ENCODE measurements at regions not wholly inside any gene's neighbourhood (a gene's known extent, or its start where the extent isn't known, plus 50 kb on each side); places are given as distances from the start of the nearest gene placed in this dataset.

DNA sequence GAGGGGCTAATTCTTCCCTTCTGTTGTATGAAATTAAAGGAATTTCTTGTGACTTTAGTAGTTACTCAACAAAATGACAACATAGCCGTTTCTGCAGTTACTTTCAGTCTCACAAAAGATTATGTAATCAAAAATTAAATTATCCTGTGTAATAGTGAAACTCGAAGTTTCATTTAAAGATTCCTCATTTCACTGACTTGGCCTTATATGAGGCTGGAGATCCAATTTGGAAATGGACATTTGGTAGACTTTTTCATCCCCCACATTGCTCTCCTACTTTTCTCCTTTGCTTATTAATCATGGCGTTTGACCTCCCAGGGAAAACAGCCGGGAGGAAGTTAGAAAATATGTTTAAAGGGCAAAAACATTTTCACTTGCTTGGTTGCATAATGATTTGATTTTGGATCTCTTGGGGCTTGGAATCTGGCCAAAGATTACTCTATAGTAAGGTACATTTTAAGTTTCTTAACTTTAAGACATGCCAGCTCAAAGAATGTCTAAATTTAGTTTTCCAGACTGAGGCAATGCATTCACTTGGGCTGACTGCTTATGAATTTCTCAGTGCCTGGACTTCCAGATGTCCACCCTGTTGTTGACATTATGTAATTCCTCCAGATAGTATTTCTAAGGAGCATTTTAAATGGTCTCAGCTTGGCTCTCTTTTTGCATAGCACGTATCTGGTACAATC lies 1364.9 kb upstream of the MIR17HG start:
- TF ChIP-seq CTCF (IDR thresholded peaks at IDR 0.05; ENCODE audit: low read depth, low read length, missing input control) (no peak), RXRA (IDR thresholded peaks at IDR 0.05) (no peak), ZBTB33 (IDR thresholded peaks at IDR 0.05) (no peak), REST (IDR thresholded peaks at IDR 0.05) (no peak), EGR1 (IDR thresholded peaks at IDR 0.05; ENCODE audit: low read depth in 2 of 2) (no peak), RAD21 (IDR thresholded peaks at IDR 0.05) (no peak), TAF1 (conservative IDR thresholded peaks at IDR 0.05) (no peak), GABPA (IDR thresholded peaks at IDR 0.05 in 1 of 2, conservative IDR thresholded peaks at IDR 0.05 in 1 of 2) (no peak)
- TF ChIP-seq, protein P1, sequence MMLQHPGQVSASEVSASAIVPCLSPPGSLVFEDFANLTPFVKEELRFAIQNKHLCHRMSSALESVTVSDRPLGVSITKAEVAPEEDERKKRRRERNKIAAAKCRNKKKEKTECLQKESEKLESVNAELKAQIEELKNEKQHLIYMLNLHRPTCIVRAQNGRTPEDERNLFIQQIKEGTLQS (IDR thresholded peaks at IDR 0.05): no peak
- TF ChIP-seq, protein P2, sequence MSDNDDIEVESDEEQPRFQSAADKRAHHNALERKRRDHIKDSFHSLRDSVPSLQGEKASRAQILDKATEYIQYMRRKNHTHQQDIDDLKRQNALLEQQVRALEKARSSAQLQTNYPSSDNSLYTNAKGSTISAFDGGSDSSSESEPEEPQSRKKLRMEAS (IDR thresholded peaks at IDR 0.05): no peak

Data from liver (tissue), 3 donors.